Keratinocyte (primary cell): ENCODE measurements at regions not wholly inside any gene's neighbourhood (a gene's known extent, or its start where the extent isn't known, plus 50 kb on each side); places are given as distances from the start of the nearest gene placed in this dataset.

ENCODE experiments used
- DNase-seq: peaks from one replicate; pipeline ENCODE4 v3.0.0-alpha.2; 2011; ENCODE audit warnings: low read depth, missing footprints, low spot score
- FAIRE-seq: peaks from 2 replicates; lab custom pipeline; 2011; peaks lifted over from hg19 to GRCh38; lab: Jason Lieb, UNC
- H2AFZ ChIP-seq: 2 replicates; pipeline ENCODE4 v1.6.0; 2012; ENCODE audit warnings: low read length, control low read depth, inconsistent platforms; ENCODE audit not compliant: control insufficient read depth
- H3K27ac ChIP-seq: 2 replicates; pipeline ENCODE4 v1.5.1; 2011; ENCODE audit warnings: low read length; ENCODE audit not compliant: control insufficient read depth, insufficient read depth
- H3K27me3 ChIP-seq: 3 replicates; pipeline ENCODE4 v1.6.0; 2011; ENCODE audit warnings: low read length; ENCODE audit not compliant: control insufficient read depth, insufficient read depth; ENCODE audit errors: extremely low read depth
- H3K36me3 ChIP-seq, 2 experiments: 2 replicates in 1 of 2; 3 replicates in 1 of 2; pipeline ENCODE4 v1.5.1; 2011; ENCODE audit warnings: low read length in 2 of 2, mild to moderate bottlenecking in 1 of 2; ENCODE audit not compliant: control insufficient read depth in 2 of 2, insufficient read depth in 2 of 2; ENCODE audit errors: extremely low read depth in 1 of 2
- H3K4me1 ChIP-seq: 3 replicates; pipeline ENCODE4 v1.5.1; 2011; ENCODE audit warnings: low read length; ENCODE audit not compliant: control insufficient read depth, insufficient read depth; ENCODE audit errors: extremely low read depth
- H3K4me2 ChIP-seq: 3 replicates; pipeline ENCODE4 v1.6.0; 2011; ENCODE audit warnings: low read depth, low read length; ENCODE audit not compliant: control insufficient read depth, insufficient read depth; ENCODE audit errors: extremely low read depth
- H3K4me3 ChIP-seq, 3 experiments: fragments of 200-600 bp in 1 of 3; sonication (generic) in 1 of 3; 2 replicates in 2 of 3; 3 replicates in 1 of 3; pipeline ENCODE4 v1.5.1; 2011 to 2016; ENCODE audit warnings: low read length in 3 of 3, mild to moderate bottlenecking in 3 of 3, control low read depth in 2 of 3, inconsistent platforms in 1 of 3, low read depth in 1 of 3, mixed read lengths in 1 of 3, mixed run types in 1 of 3, moderate library complexity in 1 of 3; ENCODE audit not compliant: control insufficient read depth in 2 of 3, insufficient read depth in 2 of 3; ENCODE audit errors: extremely low read depth in 1 of 3
- H3K79me2 ChIP-seq: 2 replicates; pipeline ENCODE4 v1.6.0; 2012; ENCODE audit warnings: low read length; ENCODE audit not compliant: control insufficient read depth, insufficient read depth
- H3K9ac ChIP-seq: 3 replicates; pipeline ENCODE4 v1.6.0; 2011; ENCODE audit warnings: low read length; ENCODE audit not compliant: control insufficient read depth, insufficient read depth; ENCODE audit errors: extremely low read depth
- H3K9me1 ChIP-seq: 3 replicates; pipeline ENCODE4 v1.6.0; 2011; ENCODE audit warnings: low read length; ENCODE audit not compliant: control insufficient read depth, insufficient read depth; ENCODE audit errors: extremely low read depth
- H3K9me3 ChIP-seq: 2 replicates; pipeline ENCODE4 v1.5.1; 2012; ENCODE audit warnings: low read depth, low read length; ENCODE audit not compliant: control insufficient read depth
- H4K20me1 ChIP-seq: 3 replicates; pipeline ENCODE4 v1.6.0; 2011; ENCODE audit warnings: low read length; ENCODE audit not compliant: control insufficient read depth, insufficient read depth; ENCODE audit errors: extremely low read depth
- EZH2 ChIP-seq: IDR thresholded peaks from one replicate; pipeline ENCODE4 v1.6.1; 2012; ENCODE audit warnings: inconsistent platforms, mild to moderate bottlenecking, low read length, moderate library complexity
- dilution Hi-C: fragments of 300-500 bp; cut with MboI; formaldehyde crosslinking; loops from one replicate; pipeline ENCODE4 v1.7.0; 2020; ENCODE audit warnings: low sequenced_read_pairs; ENCODE audit not compliant: extremely low pct_ligation_motif_present
- TF ChIP-seq, protein P1 (sequence below), 3 experiments: IDR thresholded peaks in 1 of 3; conservative IDR thresholded peaks in 1 of 3; optimal IDR thresholded peaks in 1 of 3; 2 replicates in 2 of 3; 3 replicates in 1 of 3; pipeline versions ENCODE3 to v1.5.1; 2011; ENCODE audit warnings: low read length in 3 of 3, mild to moderate bottlenecking in 3 of 3, moderate library complexity in 2 of 3, control low read depth in 1 of 3, inconsistent platforms in 1 of 3; ENCODE audit not compliant: insufficient read depth in 2 of 3; ENCODE audit errors: extremely low read depth in 1 of 3

DNA sequence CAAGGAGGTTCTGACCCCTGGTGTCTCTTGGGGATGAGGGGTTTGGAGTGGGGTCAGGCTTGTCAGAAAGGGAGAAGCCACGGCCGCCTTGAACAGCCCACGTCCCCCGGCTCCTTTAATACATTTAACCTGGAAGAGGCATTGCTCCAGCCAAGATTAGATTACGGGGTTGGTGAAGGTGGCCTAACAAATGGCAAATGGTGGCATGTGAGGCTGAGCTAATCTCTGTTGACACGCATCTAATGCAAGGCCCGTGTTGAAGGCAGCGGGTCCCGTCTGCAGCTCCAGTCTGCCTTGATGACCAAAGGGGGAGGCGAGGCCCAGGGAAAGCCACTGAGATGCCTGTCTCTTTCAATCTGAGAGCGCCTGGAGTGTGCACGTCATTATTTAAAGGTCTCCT is 673.7 kb upstream of the TBX3 start:
- dilution Hi-C loops = no loop called here

DNA sequence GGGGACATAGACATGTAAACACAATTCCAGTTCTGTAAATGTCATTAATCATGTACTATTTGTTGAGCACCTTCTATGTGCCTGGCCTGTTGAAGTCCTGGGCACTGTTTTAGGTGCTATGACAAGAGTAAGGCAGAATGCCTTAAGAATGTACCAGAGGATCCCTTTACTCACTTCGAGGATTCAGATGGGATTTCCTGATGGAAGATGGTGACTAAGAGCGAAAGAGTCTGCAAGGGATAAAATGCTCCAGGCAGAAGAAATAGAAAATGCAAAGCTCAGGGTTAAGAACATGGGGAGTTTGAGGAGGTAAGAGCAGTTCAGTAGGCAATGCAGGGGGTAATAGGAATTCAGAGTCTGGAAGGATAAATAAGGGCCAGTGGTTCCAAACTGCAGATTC is 671.3 kb upstream of the TBX3 start:
- peak; percentile 80 for FAIRE-seq
- Histone ChIP-seq H3K79me2 (no peaks in the 10 kb centered on the region), H3K4me3 (no peak overlapping the region), H2AFZ (no peak overlapping the region), H3K4me2 (no peak overlapping the region), H3K9ac (no peak overlapping the region), H3K27me3 (no peaks in the 10 kb centered on the region), H3K27ac (peak overlapping the region; percentile 99), H3K9me1 (no peaks in the 10 kb centered on the region), H4K20me1 (no peaks in the 10 kb centered on the region), H3K4me1 (peaks cover 24% of the 10 kb centered on the region), H3K36me3 (no peaks in the 10 kb centered on the region), H3K9me3 (no peaks in the 10 kb centered on the region)
- dilution Hi-C loops = no loop called here
- DNase-seq = no peak
- TF ChIP-seq, protein P1, sequence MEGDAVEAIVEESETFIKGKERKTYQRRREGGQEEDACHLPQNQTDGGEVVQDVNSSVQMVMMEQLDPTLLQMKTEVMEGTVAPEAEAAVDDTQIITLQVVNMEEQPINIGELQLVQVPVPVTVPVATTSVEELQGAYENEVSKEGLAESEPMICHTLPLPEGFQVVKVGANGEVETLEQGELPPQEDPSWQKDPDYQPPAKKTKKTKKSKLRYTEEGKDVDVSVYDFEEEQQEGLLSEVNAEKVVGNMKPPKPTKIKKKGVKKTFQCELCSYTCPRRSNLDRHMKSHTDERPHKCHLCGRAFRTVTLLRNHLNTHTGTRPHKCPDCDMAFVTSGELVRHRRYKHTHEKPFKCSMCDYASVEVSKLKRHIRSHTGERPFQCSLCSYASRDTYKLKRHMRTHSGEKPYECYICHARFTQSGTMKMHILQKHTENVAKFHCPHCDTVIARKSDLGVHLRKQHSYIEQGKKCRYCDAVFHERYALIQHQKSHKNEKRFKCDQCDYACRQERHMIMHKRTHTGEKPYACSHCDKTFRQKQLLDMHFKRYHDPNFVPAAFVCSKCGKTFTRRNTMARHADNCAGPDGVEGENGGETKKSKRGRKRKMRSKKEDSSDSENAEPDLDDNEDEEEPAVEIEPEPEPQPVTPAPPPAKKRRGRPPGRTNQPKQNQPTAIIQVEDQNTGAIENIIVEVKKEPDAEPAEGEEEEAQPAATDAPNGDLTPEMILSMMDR (optimal IDR thresholded peaks at IDR 0.05 in 1 of 3, IDR thresholded peaks at IDR 0.05 in 1 of 3, conservative IDR thresholded peaks at IDR 0.05 in 1 of 3; ENCODE audit: extremely low read depth in 1 of 3, insufficient read depth in 2 of 3, low read length in 3 of 3) = no peak
- TF ChIP-seq EZH2 = no peak

More for the DNA sequence above, 673.7 kb upstream of the TBX3 start:
- H3K9ac ChIP-seq = no peak overlapping the region
- H3K4me1 ChIP-seq = peaks cover 23% of the 10 kb centered on the region
- H3K4me2 ChIP-seq = no peak overlapping the region
- no peak for DNase-seq
- H3K4me3 ChIP-seq = no peak overlapping the region
- no peak overlapping the region for H3K27ac ChIP-seq
- no peaks in the 10 kb centered on the region for H3K36me3 ChIP-seq
- no peaks in the 10 kb centered on the region for H3K27me3 ChIP-seq
- no peaks in the 10 kb centered on the region for H3K9me3 ChIP-seq
- no peaks in the 10 kb centered on the region for H3K9me1 ChIP-seq
- TF ChIP-seq, protein P1 (optimal IDR thresholded peaks at IDR 0.05 in 1 of 3, IDR thresholded peaks at IDR 0.05 in 1 of 3, conservative IDR thresholded peaks at IDR 0.05 in 1 of 3; ENCODE audit: extremely low read depth in 1 of 3, insufficient read depth in 2 of 3, low read length in 3 of 3) = no peak
- no peak for TF ChIP-seq EZH2
- no peak for FAIRE-seq
- no peaks in the 10 kb centered on the region for H4K20me1 ChIP-seq
- no peaks in the 10 kb centered on the region for H3K79me2 ChIP-seq
- H2AFZ ChIP-seq = no peak overlapping the region
